ENCODE measurements at regions not wholly inside any gene's neighbourhood (a gene's known extent, or its start where the extent isn't known, plus 50 kb on each side); places are given as distances from the start of the nearest gene placed in this dataset.

DNA sequence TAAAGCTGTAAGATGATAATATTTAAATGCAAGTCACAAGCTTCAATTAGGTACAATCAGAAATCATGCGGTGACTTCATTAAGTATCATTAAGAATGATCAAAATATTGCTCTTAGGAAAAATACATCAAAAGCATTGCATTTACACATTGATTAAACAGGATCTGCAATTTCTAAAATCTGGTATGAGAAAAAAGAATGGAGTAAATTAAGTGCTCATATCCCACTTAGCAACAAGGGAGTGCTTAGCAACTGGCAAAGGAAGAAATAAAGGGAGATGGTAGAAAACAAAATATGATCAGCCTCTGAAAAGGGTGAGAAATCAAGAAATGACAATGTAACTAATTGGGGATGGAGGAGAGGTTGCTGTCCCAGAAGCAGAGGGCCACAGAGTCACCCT, 1918.2 kb upstream of the PIK3C3 start:
- Histone ChIP-seq H4K20me1 (replicated peaks; ENCODE audit: control insufficient read depth, extremely low read depth, insufficient read depth, low read length) (no peaks in the 10 kb centered on the region), H3K4me3 (replicated peaks in 1 of 3; ENCODE audit: insufficient read depth in 1 of 3, low read depth in 1 of 3, low read length in 3 of 3) (no peak overlapping the region), H2AFZ (ENCODE audit: low read depth, low read length) (no peak overlapping the region), H3K79me2 (ENCODE audit: control insufficient read depth, insufficient read depth, low read length) (no peaks in the 10 kb centered on the region), H3K36me3 (ENCODE audit: control insufficient read depth in 2 of 2, extremely low read depth in 1 of 2, insufficient read depth in 2 of 2, low read length in 2 of 2) (no peaks in the 10 kb centered on the region), H3K27me3 (ENCODE audit: control insufficient read depth in 2 of 2, insufficient read depth in 2 of 2, low read length in 2 of 2) (no peaks in the 10 kb centered on the region), H3K9me1 (replicated peaks; ENCODE audit: control insufficient read depth, extremely low read depth, insufficient read depth, low read length) (no peaks in the 10 kb centered on the region), H3K27ac (ENCODE audit: insufficient read depth, low read depth, low read length) (no peak overlapping the region), H3K9ac (replicated peaks; ENCODE audit: extremely low read depth, insufficient read depth, low read length) (no peak overlapping the region), H3K9me3 (replicated peaks; ENCODE audit: control insufficient read depth, insufficient read depth, low read length) (no peaks in the 10 kb centered on the region), H3K4me1 (ENCODE audit: control insufficient read depth, extremely low read depth, insufficient read depth, low read length) (no peaks in the 10 kb centered on the region), H3K4me2 (ENCODE audit: insufficient read depth, low read length) (no peak overlapping the region)
- no TSS peak for BruUV-seq (replicated peaks)
- dilution Hi-C loops (cut with MboI; ENCODE audit: extremely low pct_ligation_motif_present, low sequenced_read_pairs) = no loop called here
- TF ChIP-seq JUN (IDR thresholded peaks at IDR 0.05; ENCODE audit: borderline replicate concordance, insufficient read depth, insufficient read length, low read depth) = no peak
- no peak for TF ChIP-seq POLR2A (IDR thresholded peaks at IDR 0.05; ENCODE audit: low read depth, low read length)
- no peak for TF ChIP-seq EZH2 (IDR thresholded peaks at IDR 0.05; ENCODE audit: borderline replicate concordance, low read depth, low read length, severe bottlenecking)
- TF ChIP-seq GATA2 (IDR thresholded peaks at IDR 0.05; ENCODE audit: insufficient read depth, insufficient read length, low read depth, low read length) = no peak
- TF ChIP-seq POLR2AphosphoS5 (IDR thresholded peaks at IDR 0.05; ENCODE audit: insufficient read depth, low read depth, low read length) = no peak
- no peak for TF ChIP-seq FOS (IDR thresholded peaks at IDR 0.05; ENCODE audit: borderline replicate concordance, insufficient read depth, low read length)
- no peak for TF ChIP-seq MYC (IDR thresholded peaks at IDR 0.05; ENCODE audit: low read depth, low read length)
- TF ChIP-seq, protein P1, sequence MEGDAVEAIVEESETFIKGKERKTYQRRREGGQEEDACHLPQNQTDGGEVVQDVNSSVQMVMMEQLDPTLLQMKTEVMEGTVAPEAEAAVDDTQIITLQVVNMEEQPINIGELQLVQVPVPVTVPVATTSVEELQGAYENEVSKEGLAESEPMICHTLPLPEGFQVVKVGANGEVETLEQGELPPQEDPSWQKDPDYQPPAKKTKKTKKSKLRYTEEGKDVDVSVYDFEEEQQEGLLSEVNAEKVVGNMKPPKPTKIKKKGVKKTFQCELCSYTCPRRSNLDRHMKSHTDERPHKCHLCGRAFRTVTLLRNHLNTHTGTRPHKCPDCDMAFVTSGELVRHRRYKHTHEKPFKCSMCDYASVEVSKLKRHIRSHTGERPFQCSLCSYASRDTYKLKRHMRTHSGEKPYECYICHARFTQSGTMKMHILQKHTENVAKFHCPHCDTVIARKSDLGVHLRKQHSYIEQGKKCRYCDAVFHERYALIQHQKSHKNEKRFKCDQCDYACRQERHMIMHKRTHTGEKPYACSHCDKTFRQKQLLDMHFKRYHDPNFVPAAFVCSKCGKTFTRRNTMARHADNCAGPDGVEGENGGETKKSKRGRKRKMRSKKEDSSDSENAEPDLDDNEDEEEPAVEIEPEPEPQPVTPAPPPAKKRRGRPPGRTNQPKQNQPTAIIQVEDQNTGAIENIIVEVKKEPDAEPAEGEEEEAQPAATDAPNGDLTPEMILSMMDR (IDR thresholded peaks at IDR 0.05; ENCODE audit: extremely low read depth in 1 of 2, insufficient read depth in 1 of 2, low read depth in 1 of 2, low read length in 2 of 2) = no peak
- TF ChIP-seq, protein P2, sequence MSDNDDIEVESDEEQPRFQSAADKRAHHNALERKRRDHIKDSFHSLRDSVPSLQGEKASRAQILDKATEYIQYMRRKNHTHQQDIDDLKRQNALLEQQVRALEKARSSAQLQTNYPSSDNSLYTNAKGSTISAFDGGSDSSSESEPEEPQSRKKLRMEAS (IDR thresholded peaks at IDR 0.05; ENCODE audit: insufficient read depth, insufficient read length) = no peak
- POLR2A ChIA-PET = no interaction called here
- CTCF ChIA-PET = no interaction called here
- FAIRE-seq (no peak), DNase-seq (ENCODE audit: low read depth, low spot score) (no peak)
- intact Hi-C loops (cut with micrococcal nuclease) = no loop called here

Data from endothelial cell of umbilical vein (primary cell).